ENCODE measurements at regions not wholly inside any gene's neighbourhood (a gene's known extent, or its start where the extent isn't known, plus 50 kb on each side); places are given as distances from the start of the nearest gene placed in this dataset.
"Not testable (repeated sequence)": the region's sequence is repeated elsewhere in the genome, so short reads cannot be mapped to it uniquely, and the experiment has no call there.

DNA sequence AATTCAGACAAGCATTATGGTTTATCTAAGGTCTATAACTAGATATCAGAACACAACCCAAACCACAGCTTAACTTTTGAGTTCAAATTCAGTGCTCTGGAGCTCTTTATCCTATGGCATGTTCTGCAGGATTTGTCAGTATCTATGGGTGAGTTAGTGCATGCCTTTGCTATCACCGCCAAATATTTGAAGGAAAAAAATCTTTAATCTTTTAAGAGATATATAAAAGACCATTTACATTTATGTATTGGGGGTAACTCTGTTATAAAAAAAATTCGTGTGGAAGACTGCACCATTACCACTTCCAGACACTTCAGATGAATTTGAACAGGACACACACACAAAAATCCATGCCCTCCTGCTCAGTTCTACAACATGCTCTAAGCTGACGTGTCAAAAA, 313.5 kb upstream of the CHORDC1 start:
- DNase-seq (ENCODE audit: extremely low read depth, low read depth), result no peak

- no peak for DNase-seq (ENCODE audit: extremely low read depth, low read depth)
Measured at GRCh38 chr11:90532125-90532524, 309.3 kb upstream of the CHORDC1 start.

DNA sequence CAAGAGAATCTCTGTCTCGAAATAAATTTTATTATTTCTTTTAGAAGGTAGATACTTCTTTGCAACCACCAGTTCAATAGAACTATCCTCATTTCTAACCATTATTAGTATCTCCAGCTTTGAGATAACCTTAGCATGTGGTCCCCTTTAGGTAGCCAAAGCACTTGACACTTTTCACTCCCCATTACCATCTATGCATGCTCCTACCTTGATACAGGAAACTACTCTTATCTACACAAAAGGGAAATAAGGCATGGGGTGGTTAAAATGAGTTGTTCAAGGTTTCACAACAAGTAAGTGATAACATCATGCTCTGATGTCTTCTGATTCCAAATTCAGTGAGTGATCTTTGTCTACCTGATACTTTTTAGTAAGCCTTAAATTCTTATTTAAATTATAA, 308.2 kb upstream of the CHORDC1 start:
- DNase-seq (ENCODE audit: extremely low read depth, low read depth), result no peak

DNA sequence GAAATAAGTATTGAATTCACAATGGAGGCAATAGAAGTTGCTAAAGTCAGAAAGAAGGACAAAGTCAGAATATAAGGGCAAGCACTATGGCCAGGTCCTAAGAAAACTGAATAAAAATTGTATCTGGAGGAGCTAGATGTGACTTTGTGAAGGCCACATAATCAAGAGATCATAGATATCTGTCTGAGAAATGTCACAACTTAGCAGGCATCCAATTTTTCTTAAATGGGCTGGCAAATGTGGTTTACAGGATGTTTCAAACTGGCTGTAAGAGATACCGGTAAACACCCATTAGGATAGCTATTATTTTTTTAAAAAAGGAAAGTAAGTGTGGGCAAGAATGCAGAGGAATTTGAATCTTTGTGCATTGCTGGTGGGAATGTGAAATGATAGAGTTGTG, 303.1 kb upstream of the CHORDC1 start:
- DNase-seq (ENCODE audit: extremely low read depth, low read depth), result no peak

GRCh38 chr11:90512846-90513245, 290.0 kb upstream of the CHORDC1 start:
- no peak for DNase-seq (ENCODE audit: extremely low read depth, low read depth)

- DNase-seq (ENCODE audit: extremely low read depth, low read depth), result no peak
Measured at GRCh38 chr11:90510839-90511238, 288.0 kb upstream of the CHORDC1 start.

- DNase-seq (ENCODE audit: extremely low read depth, low read depth), result no peak
Measured at GRCh38 chr11:90500922-90501568, 278.2 kb upstream of the CHORDC1 start.

DNA sequence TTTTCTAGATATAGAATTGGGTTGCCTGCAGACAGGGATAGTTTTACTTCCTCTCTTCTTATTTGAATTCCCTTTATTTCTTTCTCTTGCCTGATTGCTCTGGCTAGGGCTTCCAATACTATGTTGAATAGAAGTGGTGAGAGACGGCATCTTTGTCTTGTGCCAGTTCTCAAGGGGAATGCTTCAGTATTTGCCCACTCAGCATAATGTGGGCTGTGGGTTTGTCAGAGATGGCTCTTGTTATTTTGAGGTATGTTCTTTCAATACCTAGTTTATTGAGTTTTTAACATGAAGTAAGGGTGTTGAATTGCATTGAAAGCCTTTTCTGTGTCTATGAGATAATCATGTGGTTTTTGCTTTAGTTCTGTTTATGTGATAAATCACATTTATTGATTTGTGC, 273.9 kb upstream of the CHORDC1 start:
- DNase-seq (ENCODE audit: extremely low read depth, low read depth), result no peak

- no peak for DNase-seq (ENCODE audit: extremely low read depth, low read depth)
Measured at GRCh38 chr11:90493379-90493778, 270.5 kb upstream of the CHORDC1 start.

DNA sequence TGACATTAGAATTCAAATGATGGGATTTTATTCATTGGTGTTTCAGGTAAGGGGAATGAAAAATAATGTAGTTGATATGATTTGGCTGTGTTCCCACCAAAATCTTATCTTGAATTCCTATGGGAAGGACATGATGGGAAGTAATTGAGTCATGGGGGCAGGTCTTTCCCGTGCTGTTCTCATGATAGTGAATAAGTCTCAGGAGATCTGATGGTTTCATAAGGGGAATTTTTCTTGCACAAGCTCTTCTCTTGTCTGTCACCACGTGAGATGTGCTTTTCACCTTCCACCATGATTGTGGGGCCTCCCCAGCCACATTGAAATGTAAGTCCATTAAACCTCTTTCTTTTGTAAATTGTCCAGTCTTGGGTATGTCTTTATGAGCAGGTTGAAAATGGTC, 268.6 kb upstream of the CHORDC1 start:
- DNase-seq (ENCODE audit: extremely low read depth, low read depth), result no peak

DNA sequence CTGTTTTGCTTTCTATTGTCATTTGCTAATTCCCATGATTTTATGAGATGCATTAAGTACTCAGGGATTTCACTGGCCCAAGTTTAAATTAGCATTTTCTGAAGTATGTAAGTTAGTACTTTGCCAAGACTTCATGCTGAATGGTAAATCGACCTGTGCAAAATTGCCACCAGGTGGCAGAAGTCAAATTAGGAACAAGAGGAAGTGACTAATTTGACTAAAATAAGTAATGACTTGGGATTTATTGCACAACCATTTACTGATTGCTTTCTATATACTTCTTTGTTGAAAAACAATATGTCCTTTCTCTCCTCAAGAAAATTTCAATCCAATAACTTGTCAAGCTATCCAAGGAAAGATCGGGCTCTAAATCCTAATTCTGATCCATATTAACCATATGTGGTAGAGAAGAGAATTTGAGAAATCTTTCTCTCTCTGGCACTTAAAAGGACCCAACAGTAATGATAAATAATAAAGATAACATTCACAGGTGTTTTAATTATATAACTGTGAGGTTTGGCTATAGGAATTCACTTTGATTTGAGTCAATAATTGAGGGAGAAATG, 253.7 kb upstream of the CHORDC1 start:
- DNase-seq (ENCODE audit: extremely low read depth, low read depth), result no peak

DNA sequence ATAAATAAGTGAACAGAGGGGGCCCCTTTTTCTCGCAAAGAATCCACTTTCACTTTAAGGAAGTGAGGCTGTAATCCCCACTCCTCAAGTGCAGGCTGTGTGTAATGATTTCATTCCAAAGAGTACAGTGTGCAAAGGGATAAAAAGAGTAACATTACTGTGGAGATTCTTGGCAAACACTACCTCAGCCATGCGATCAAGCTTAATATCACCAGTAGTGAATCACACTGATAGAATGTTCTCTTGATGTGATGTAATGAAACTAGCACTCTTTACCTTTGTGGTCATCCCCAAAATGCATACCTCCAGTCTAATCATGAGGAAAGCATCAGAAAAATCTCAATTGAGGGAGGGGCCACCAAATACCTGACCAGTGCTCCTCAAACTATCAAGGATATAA, 246.1 kb upstream of the CHORDC1 start:
- no peak for DNase-seq (ENCODE audit: extremely low read depth, low read depth)

- DNase-seq (ENCODE audit: extremely low read depth, low read depth), result no peak
Measured at GRCh38 chr11:90465553-90465952, 242.7 kb upstream of the CHORDC1 start.

GRCh38 chr11:90455347-90455920, 232.6 kb upstream of the CHORDC1 start:
- DNase-seq (ENCODE audit: extremely low read depth, low read depth), result not testable (repeated sequence)

GRCh38 chr11:90453525-90453924, 230.7 kb upstream of the CHORDC1 start:
- no peak for DNase-seq (ENCODE audit: extremely low read depth, low read depth)

DNA sequence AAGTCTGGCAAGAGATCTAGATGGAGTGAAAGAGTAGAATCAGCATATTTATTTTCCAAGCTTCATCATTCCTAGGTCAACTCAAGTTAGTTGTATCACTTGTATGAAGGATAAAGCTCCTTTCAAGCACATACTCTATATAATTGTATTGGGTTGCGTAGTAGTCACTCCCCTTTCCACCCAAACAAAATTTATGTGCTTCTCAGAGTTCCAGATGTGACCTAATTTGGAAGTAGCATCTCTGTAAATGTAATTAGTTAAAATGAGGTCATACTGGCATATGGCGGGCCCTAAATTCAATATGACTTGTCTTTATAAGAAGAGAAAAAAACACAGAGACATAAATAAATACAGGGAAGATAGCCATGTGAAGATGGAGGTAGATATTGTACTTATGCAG, 226.8 kb upstream of the CHORDC1 start:
- no peak for DNase-seq (ENCODE audit: extremely low read depth, low read depth)

DNA sequence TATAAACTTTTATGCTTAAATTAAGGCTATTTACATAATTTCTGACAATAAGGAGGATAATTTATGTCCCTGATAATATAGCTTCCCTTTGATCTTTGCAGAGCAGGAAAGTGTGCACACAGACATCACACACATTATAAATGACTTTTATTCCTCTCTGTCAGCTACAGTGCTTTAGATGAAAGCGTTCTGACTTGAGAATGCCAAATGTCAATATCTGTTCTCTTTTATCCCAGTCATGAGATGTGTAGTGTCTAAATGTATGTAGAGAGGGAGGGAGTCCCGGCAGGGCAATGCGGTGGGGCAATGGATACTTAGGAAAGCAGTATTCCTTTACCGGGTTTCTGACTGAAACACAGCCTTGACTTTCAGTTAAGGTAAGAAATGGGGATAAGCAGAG, 225.4 kb upstream of the CHORDC1 start:
- no peak for DNase-seq (ENCODE audit: extremely low read depth, low read depth)

DNA sequence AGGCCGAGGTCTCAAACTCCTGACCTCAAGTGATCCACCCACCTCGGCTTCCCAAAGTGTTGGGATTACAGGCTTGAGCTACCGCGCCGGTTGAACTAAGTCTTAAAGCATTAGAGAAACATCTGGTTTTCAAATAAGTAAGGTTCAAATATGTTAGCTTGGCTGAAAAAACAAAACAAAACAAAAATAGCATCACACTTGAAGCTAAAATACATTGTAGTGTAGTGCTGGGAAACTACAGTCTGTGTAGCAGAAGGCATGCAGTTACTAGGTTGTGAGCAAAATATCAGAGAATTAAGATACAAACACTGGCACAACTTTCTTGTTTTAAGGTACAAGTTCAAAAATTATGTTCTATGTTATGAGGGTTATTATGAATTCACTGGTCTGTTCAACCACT, 224.8 kb upstream of the CHORDC1 start:
- DNase-seq (ENCODE audit: extremely low read depth, low read depth), result no peak

- no peak for DNase-seq (ENCODE audit: extremely low read depth, low read depth)
Measured at GRCh38 chr11:90446207-90446606, 223.4 kb upstream of the CHORDC1 start.

DNA sequence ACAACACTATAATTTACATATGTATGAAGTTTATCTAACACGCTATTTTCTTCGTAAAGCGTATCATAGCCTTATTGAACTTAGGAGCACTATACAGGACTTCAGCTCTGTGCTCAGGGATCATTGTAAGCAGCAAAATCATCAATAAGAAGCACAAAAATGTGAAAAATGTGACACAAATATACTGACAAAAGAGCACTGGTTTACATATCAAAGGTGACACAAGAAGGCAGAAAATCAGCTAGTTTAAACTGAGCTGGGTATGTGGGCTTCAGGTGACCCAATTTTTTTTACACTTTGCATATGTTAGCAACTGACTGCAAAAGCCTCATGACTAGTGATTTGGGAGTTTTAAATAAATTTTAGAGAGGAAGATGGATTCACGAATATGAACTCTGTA, 215.2 kb upstream of the CHORDC1 start:
- no peak for DNase-seq (ENCODE audit: extremely low read depth, low read depth)

DNA sequence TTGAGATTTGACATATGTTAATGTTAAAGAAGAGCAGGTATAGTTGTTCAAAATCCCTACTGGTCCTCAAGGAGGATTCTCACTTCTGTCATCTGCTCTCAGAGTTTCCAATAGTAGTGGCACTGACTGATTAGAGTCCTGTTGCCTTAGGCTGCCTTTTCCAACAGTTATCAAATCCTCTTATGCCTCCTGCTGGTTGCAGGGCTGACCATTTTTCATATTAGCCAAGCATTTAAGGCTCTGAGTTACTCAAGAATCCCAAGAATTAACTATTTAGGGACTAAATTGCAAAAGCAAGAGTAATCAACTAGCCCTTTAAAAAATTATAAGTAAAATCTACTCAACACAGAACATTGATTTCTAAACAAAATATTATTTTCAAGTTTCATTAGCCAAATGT, 212.0 kb upstream of the CHORDC1 start:
- no peak for DNase-seq (ENCODE audit: extremely low read depth, low read depth)

DNA sequence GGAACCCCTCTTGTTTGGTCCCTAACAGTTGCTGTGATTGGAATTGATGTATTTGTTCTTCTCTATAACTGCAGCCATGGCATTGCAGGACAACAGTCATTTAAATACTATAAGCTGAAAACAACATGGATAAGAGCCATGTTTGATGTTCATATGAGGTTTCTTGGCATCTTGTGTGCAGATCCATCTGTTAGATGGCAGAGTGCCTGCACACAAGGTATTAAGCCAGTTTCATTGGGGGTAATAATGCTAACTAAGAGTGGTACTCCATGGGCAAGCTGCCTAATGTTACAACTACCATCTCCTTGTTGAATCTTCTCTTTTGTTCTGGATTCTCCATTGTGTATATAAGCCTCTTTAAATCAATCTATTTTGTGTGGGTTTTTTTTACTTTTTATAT, 206.0 kb upstream of the CHORDC1 start:
- no peak for DNase-seq (ENCODE audit: extremely low read depth, low read depth)

GRCh38 chr11:90426442-90426841, 203.6 kb upstream of the CHORDC1 start:
- no peak for DNase-seq (ENCODE audit: extremely low read depth, low read depth)

Data from NCI-H460 (cell line).